Smooth muscle cell (in vitro differentiated cells): ENCODE measurements at regions not wholly inside any gene's neighbourhood (a gene's known extent, or its start where the extent isn't known, plus 50 kb on each side); places are given as distances from the start of the nearest gene placed in this dataset.

Experiments
- DNase-seq: peaks from one replicate; lab custom pipeline; 2025; ENCODE audit not compliant: unreplicated experiment; lab: John Stamatoyannopoulos, UW
- H2AFZ ChIP-seq: fragments of 200-600 bp; sonication (generic); 2 replicates; pipeline ENCODE4 v1.6.0; 2016; ENCODE audit warnings: antibody characterized with exemption, low read depth, mild to moderate bottlenecking
- H3F3A ChIP-seq: fragments of 200-600 bp; sonication (generic); 2 replicates; pipeline ENCODE4 v1.6.0; 2017; ENCODE audit warnings: antibody characterized with exemption, low read depth
- H3K27ac ChIP-seq: fragments of 200-600 bp; sonication (generic); 2 replicates; pipeline ENCODE4 v1.5.1; 2016; ENCODE audit warnings: low read depth, mild to moderate bottlenecking
- H3K27me3 ChIP-seq: fragments of 200-600 bp; sonication (generic); 2 replicates; pipeline ENCODE4 v1.6.1; 2016; ENCODE audit warnings: low read depth, mild to moderate bottlenecking
- H3K36me3 ChIP-seq: fragments of 200-600 bp; sonication (generic); 2 replicates; pipeline ENCODE4 v1.5.1; 2016; ENCODE audit warnings: low read depth
- H3K4me1 ChIP-seq: fragments of 200-600 bp; sonication (generic); 2 replicates; pipeline ENCODE4 v1.5.1; 2016; ENCODE audit warnings: low read depth
- H3K4me2 ChIP-seq: fragments of 200-600 bp; sonication (generic); 2 replicates; pipeline ENCODE4 v1.6.0; 2016; ENCODE audit warnings: mild to moderate bottlenecking
- H3K4me3 ChIP-seq: fragments of 200-600 bp; sonication (generic); 2 replicates; pipeline ENCODE4 v1.5.1; 2016; ENCODE audit warnings: mild to moderate bottlenecking
- H3K79me2 ChIP-seq: fragments of 200-600 bp; sonication (generic); 2 replicates; pipeline ENCODE4 v1.6.0; 2016; ENCODE audit warnings: low read depth, mild to moderate bottlenecking
- H3K9ac ChIP-seq: fragments of 200-600 bp; sonication (generic); 2 replicates; pipeline ENCODE4 v1.6.0; 2016; ENCODE audit warnings: low read depth
- H3K9me3 ChIP-seq: fragments of 200-600 bp; sonication (generic); replicated peaks from 2 replicates; pipeline ENCODE4 v1.5.1; 2016; ENCODE audit warnings: low read depth
- H4K20me1 ChIP-seq: fragments of 200-600 bp; sonication (generic); 2 replicates; pipeline ENCODE4 v1.6.0; 2016; ENCODE audit warnings: low read depth
- CTCF ChIP-seq: fragments of 200-600 bp; sonication (generic); IDR thresholded peaks from 2 replicates; pipeline ENCODE4 v1.5.1; 2017; ENCODE audit warnings: borderline replicate concordance, mild to moderate bottlenecking, antibody characterized with exemption; ENCODE audit not compliant: insufficient read depth, poor library complexity, severe bottlenecking
- WGBS: methylation state at CpG from one replicate; pipeline ENCODE4 v1.1.7; 2016; ENCODE audit warnings: low lambda C conversion rate; 5-methylcytosine and 5-hydroxymethylcytosine counted together

- 86% methylated on average over 2 of the region's 2 CpGs for WGBS
- Histone ChIP-seq H3K36me3 (no peaks in the 10 kb centered on the region), H3K4me1 (no peaks in the 10 kb centered on the region), H2AFZ (no peak overlapping the region), H3K9me3 (no peaks in the 10 kb centered on the region), H3K27me3 (no peaks in the 10 kb centered on the region), H3K27ac (no peak overlapping the region), H3K4me3 (no peak overlapping the region), H3K4me2 (no peak overlapping the region), H3K9ac (no peak overlapping the region), H3F3A (no peaks in the 10 kb centered on the region), H4K20me1 (no peaks in the 10 kb centered on the region), H3K79me2 (no peaks in the 10 kb centered on the region)
- no peak for TF ChIP-seq CTCF
- no peak for DNase-seq
Observed at GRCh38 chr10:120656107-120656506, 195.1 kb upstream of the WDR11 start.

- no peaks in the 10 kb centered on the region for H4K20me1 ChIP-seq
- H3K9ac ChIP-seq = no peak overlapping the region
- no peaks in the 10 kb centered on the region for H3F3A ChIP-seq
- H3K9me3 ChIP-seq = no peaks in the 10 kb centered on the region
- no peak for DNase-seq
- H3K4me1 ChIP-seq = no peaks in the 10 kb centered on the region
- no peak for TF ChIP-seq CTCF
- no peak overlapping the region for H2AFZ ChIP-seq
- H3K27ac ChIP-seq = no peak overlapping the region
- H3K4me2 ChIP-seq = no peak overlapping the region
- H3K36me3 ChIP-seq = no peaks in the 10 kb centered on the region
- no peaks in the 10 kb centered on the region for H3K27me3 ChIP-seq
- no peaks in the 10 kb centered on the region for H3K79me2 ChIP-seq
- no peak overlapping the region for H3K4me3 ChIP-seq
- WGBS = 66% methylated on average over 3 of the region's 3 CpGs
Observed at GRCh38 chr10:120657371-120657770, 193.8 kb upstream of the WDR11 start.

- Histone ChIP-seq H3K79me2 (no peaks in the 10 kb centered on the region), H3K4me3 (no peak overlapping the region), H3K4me1 (no peaks in the 10 kb centered on the region), H2AFZ (no peak overlapping the region), H3K27me3 (no peaks in the 10 kb centered on the region), H3K9me3 (no peaks in the 10 kb centered on the region), H3K36me3 (no peaks in the 10 kb centered on the region), H3K4me2 (no peak overlapping the region), H3K9ac (no peak overlapping the region), H4K20me1 (no peaks in the 10 kb centered on the region), H3K27ac (no peak overlapping the region), H3F3A (no peaks in the 10 kb centered on the region)
- WGBS = 64% methylated on average over 4 of the region's 4 CpGs
- DNase-seq = no peak
- no peak for TF ChIP-seq CTCF
Observed at GRCh38 chr10:120658943-120659885, 191.9 kb upstream of the WDR11 start.

- Histone ChIP-seq H3K4me1 (no peaks in the 10 kb centered on the region), H3K79me2 (no peaks in the 10 kb centered on the region), H3K36me3 (no peaks in the 10 kb centered on the region), H3K9ac (no peak overlapping the region), H3K27ac (no peak overlapping the region), H2AFZ (no peak overlapping the region), H3K27me3 (no peaks in the 10 kb centered on the region), H3K4me2 (no peak overlapping the region), H3F3A (no peaks in the 10 kb centered on the region), H4K20me1 (no peaks in the 10 kb centered on the region), H3K9me3 (no peaks in the 10 kb centered on the region), H3K4me3 (no peak overlapping the region)
- no peak for TF ChIP-seq CTCF
- WGBS = 94% methylated on average over 4 of the region's 4 CpGs
- DNase-seq = no peak
Observed at GRCh38 chr10:120666308-120666707, 184.9 kb upstream of the WDR11 start.
